GM04504 (cell line): ENCODE measurements at regions not wholly inside any gene's neighbourhood (a gene's known extent, or its start where the extent isn't known, plus 50 kb on each side); places are given as distances from the start of the nearest gene placed in this dataset.
"Not testable (repeated sequence)": the region's sequence is repeated elsewhere in the genome, so short reads cannot be mapped to it uniquely, and the experiment has no call there.

Source experiments
- DNase-seq: peaks from one replicate; pipeline ENCODE4 v3.0.0-alpha.2; 2012; ENCODE audit warnings: low read depth

DNA sequence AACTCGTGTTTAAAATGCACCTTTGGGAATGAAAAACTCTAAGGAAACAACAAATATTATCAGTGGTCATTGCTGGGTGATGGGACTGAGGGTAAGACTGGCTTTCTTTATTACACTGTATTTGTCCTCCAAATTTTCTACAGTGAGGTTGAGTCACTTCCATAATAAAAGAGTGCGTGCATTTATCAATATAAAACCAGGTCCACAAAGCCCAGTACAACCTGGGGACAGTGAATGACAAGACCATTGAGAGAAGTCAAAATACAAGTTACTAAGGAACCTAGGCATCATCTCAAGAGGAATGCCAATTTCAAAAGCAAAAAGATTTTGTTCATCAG is 76.4 kb downstream of the MAGED4 start:
- DNase-seq, result no peak

DNA sequence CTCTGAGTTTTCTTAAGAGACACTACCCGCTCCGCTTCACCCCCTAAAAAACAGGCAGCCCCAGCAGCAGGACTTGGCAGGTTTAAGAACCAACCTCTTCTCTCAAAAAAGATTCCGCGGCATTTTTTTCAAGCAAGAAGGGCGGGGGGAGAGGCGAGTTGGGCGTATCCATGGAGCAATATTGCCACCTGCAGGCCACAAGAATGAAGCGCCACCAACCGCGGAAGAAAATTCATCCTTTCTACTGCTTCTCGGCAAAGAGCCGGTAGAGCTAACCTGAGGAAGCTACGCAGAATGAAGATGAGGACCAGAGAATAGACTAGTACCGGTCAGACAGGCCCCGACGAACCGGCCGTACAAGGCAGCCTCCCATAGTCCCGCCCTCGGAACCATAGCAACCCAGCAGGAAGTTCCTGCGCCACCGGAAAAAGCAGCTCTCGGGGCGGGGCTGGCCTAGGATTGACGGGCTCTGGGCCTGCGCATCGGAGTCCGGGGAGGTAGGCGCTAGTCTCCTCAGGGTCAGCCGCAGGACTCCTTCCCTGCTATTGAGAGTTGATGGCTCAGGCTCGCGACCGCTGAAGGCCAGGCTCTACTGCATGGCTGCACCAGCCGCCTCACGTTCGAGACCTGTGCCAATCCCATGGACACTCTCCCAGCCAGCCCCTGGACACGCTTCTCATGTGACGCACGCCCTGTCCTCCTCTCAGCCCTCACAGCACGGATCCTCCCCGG is 76.9 kb downstream of the MAGED4 start:
- DNase-seq, result peak; percentile 78

DNA sequence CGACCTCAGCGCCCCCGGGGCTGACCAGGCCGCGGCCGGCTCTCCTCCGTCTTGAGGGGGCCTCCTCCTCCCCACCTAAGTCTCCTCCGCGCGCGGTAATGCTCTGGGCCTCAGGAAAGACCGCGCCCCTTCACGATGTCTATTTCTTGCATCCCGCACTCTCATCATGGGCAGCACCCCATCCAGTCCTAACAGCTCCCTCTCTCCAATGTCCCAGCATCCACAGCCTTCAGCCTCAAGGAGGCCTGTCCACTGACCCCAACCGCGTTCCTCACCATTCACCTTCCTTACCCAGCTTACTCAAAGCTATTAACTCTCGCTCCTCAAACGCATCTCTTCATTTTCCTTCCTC is 77.5 kb downstream of the MAGED4 start:
- no peak for DNase-seq

DNA sequence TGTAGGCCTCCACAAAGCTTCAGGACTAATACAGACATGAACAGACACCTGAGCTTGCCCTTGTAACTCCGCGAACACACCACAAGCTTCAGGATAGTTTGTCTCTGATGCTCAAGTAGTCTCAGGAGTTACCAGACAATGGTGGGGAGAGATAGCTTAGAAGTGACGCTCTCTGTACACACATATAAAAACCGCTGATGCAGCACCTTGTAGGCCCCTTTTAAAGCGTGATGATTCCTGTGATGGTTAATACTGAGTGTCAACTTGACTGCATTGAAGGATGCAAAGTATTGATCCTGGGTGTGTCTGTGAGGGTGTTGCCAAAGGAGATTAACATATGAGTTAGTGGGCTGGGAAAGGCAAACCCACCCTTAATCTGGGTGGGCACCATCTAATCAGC is 78.7 kb downstream of the MAGED4 start:
- DNase-seq, result no peak

DNA sequence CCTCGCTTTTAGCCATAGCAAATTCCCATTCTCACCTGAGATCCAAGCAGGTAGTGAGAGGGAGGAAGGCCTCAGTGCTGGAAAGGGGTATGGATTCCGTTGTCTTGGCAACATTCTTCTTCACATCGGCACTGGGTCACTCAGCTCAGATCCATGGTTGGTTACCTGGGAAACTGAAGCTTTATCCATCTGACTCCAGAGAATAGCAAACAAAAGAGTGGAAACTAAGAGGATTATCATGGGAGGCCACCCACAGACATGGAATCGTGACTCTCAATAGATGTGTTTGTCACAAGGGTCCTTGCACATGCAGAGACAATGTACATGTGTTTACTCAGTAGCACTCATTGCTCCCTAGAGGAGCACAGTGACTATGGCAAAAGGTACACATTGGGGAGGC is 81.0 kb downstream of the MAGED4 start:
- no peak for DNase-seq

DNA sequence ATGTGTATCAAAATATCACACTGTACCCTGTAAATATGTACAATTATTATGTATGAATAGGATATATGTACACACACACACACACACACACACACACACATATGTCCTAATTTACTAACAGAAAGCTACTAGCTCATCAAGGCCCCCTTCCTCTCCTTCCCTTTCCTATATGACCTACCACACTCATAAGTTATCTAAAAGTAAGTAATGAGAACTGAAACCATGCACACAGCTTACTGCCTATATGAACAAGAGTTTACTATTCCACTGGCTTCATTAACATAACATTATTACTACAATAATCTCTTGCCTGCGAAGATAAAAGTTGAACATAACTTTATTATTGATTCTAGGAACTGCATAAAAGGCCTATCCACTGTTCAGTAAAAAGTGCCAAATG is 83.8 kb downstream of the MAGED4 start:
- not testable (repeated sequence) for DNase-seq

DNA sequence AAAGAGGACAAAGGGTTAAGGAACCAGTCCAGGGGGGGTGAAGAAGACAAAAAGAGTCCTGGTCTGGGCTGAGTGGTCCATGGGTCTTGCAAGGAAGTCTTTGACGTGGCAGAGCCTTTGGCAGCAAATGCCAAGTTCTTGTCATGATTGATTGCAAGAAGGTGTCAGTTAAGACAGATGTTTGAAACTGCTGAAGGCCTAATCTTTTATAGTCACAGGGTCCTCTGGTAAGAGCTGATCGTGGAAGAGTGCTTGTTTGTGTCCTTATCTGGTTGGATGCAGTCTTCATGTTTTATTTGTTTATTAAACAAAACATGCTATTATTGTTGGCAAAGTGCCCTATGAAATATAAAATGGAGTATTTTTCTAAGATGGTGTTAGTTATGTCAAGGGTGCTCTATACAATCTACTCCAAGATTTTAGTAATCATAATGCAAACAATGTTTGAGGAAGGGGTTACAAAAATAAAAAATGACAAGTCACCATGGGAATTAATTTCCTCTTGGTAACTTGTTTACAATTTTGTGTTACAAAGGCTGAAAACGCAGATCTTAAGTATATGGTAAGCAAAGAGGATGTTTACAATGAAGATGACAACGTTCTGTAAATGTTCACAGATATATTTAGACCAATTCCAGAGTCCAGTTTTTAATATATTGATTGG is 85.9 kb downstream of the MAGED4 start:
- no peak for DNase-seq

DNA sequence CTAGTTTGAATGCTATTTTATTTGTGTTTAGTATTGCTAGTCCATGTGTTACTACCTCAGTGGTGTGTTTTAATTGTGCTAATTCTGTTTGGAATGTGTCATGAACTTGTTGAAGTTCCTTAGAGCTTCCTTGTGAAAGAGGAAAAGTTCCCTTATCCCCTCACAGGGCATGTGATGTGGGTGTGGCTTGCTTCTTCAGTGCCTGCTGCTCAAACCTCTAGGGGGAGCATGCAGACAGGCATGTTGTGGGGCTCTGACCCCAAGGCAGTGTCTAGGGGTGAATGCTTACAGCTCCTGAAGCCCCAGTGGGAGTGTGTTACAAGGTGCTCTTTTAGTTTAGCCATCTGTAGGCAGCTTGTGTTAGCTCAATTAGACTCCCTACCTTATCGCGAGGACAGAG is 86.5 kb downstream of the MAGED4 start:
- no peak for DNase-seq

DNA sequence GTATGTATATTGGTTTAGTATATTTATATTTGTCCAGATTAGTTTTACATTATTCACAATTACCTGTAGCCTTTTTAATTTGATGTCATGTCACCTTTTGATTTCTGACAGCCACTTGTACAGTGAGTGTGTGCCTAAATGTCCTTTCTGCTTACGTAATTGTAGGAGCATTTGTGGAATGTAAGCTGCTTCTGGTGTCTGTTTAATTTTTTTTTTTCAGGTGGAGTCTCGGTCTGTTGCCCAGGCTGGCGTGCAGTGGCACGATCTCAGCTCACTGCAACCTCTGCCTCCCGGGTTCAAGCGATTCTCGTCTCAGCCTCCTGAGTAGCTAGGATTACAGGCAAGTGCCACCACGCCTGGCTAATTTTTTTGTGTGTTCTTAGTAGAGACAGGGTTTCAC is 91.2 kb upstream of the XAGE2 start:
- no peak for DNase-seq

DNA sequence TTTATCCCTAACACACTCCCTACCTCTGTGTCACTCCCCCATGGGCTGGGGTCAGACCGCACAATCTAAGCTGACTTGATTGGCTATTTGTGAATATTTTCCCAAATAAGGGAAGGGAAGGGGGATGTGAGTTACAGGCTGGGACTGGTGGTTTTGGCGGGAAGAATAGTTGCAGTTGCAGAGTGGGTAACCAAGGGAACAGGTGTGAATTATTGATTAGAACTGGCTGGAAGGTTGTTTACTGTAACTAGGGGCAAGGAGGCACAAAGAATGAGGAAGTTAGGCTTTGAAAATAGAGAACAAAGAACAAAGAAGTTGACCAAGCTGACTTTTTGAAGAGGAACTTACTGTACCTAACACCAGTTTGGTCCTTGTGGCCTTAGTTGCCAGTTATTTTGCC is 88.0 kb upstream of the XAGE2 start:
- no peak for DNase-seq

DNA sequence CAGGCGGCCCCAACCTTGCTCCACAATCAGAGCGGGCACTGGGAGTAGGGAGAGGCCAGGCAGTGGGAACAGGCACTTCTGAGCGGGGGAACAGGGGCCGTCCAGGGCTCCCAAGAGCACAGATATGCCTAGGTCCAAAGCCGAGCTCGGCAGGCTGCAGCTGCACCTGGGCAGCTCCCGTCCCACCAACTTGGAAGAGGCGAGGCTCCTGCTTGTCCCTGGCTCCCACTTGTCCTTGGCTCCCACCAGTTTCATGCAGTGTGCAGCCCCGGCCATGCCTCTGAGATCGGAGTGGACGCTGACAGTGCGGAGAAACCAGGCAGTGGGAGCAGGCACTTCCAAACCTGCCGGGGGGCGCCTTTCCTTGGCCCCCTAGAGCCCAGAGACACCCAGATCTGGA is 84.0 kb upstream of the XAGE2 start:
- DNase-seq, result no peak

DNA sequence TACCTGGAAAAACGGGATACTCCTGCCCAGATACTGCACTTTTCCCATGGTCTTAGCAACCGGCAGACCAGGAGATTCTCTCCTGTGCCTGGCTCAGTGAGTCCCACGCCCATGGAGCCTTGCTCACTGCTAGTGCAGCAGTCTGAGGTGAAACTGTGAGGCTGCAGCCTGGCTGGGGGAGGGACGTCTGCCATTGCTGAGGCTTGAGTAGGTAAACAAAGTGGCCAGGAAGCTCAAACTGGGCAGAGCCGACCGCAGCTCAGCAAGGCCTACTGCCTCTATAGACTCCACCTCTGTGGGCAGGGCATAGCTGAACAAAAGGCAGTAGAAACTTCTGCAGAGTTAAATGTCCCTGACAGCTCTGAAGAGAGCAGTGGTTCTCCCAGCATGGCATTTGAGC is 69.9 kb upstream of the XAGE2 start:
- DNase-seq, result not testable (repeated sequence)

DNA sequence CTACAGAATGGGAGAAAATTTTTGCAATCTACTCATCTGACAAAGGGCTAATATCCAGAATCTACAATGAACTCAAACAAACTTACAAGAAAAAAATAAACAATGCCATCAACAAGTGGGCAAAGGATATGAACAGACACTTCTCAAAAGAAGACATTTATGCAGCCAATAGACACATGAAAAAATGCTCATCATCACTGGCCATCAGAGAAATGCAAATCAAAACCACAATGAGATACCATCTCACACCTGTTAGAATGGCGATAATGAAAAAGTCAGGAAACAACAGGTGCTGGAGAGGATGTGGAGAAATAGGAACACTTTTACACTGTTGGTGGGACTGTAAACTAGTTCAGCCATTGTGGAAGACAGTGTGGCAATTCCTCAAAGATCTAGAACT is 60.3 kb upstream of the XAGE2 start:
- DNase-seq, result not testable (repeated sequence)
